WERI-Rb-1 (cell line): ENCODE measurements at regions not wholly inside any gene's neighbourhood (a gene's known extent, or its start where the extent isn't known, plus 50 kb on each side); places are given as distances from the start of the nearest gene placed in this dataset.

Experiments
- DNase-seq: peaks from one replicate; pipeline ENCODE4 v3.0.0-alpha.2; 2020
- H3K27ac ChIP-seq: fragments of 250-450 bp; sonication (Bioruptor Pico); 2 replicates; pipeline ENCODE4 v1.5.1; 2020; ENCODE audit warnings: mild to moderate bottlenecking, moderate library complexity
- H3K27me3 ChIP-seq: fragments of 250-450 bp; sonication (Bioruptor Pico); 2 replicates; pipeline ENCODE4 v1.5.1; 2021; ENCODE audit warnings: mild to moderate bottlenecking, low read depth, moderate library complexity; ENCODE audit not compliant: insufficient read depth, severe bottlenecking
- H3K36me3 ChIP-seq: fragments of 250-450 bp; sonication (Bioruptor Pico); 2 replicates; pipeline ENCODE4 v1.5.1; 2020; ENCODE audit warnings: mild to moderate bottlenecking, moderate library complexity
- H3K4me3 ChIP-seq: 2 replicates; pipeline ENCODE4 v1.5.1; 2011; ENCODE audit warnings: low read depth, mild to moderate bottlenecking, control low read depth, low read length
- H3K9me3 ChIP-seq: fragments of 250-450 bp; sonication (Bioruptor Pico); 2 replicates; pipeline ENCODE4 v1.5.1; 2021; ENCODE audit warnings: mild to moderate bottlenecking, moderate library complexity; ENCODE audit not compliant: severe bottlenecking
- CTCF ChIP-seq: IDR thresholded peaks from 2 replicates; pipeline ENCODE4 v1.5.1; 2011; ENCODE audit warnings: low read depth, mild to moderate bottlenecking, control low read depth, inconsistent platforms, low read length

- Histone ChIP-seq H3K4me3 (no peak overlapping the region), H3K27ac (no peak overlapping the region), H3K27me3 (peaks cover 22% of the 10 kb centered on the region), H3K36me3 (no peaks in the 10 kb centered on the region), H3K9me3 (no peaks in the 10 kb centered on the region)
- no peak for TF ChIP-seq CTCF
- no peak for DNase-seq
These were observed 312.7 kb upstream of the NCAM2 start for GRCh38 chr21:20685475-20685874.

- Histone ChIP-seq H3K4me3 (no peak overlapping the region), H3K27ac (no peak overlapping the region), H3K36me3 (no peaks in the 10 kb centered on the region), H3K9me3 (no peaks in the 10 kb centered on the region), H3K27me3 (peaks cover 45% of the 10 kb centered on the region)
- DNase-seq: no peak
- TF ChIP-seq CTCF: no peak
These were observed 299.6 kb upstream of the NCAM2 start for GRCh38 chr21:20698585-20698984.

DNA sequence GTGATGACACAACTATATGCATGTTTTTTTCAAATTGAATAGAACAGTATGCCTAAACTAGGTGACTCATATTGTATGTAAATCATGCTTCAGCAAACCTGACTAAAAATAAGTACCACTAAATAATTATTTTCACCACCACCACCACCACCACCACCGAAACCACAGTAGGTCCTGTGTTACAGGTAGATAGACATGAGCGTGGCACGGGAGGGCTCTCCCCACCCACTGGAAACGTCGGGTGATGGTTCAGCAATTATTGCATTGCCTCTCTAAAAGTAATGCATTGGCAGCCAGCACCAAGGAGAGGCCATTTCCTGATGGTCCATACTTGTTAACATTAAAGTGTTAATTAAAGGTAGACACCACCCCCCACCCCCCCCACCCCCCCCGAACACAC, 297.0 kb upstream of the NCAM2 start:
- TF ChIP-seq CTCF: no peak
- Histone ChIP-seq H3K9me3 (no peaks in the 10 kb centered on the region), H3K27ac (no peak overlapping the region), H3K27me3 (peaks cover 38% of the 10 kb centered on the region), H3K4me3 (no peak overlapping the region), H3K36me3 (no peaks in the 10 kb centered on the region)
- DNase-seq: no peak

- DNase-seq: no peak
- H3K27ac ChIP-seq: no peak overlapping the region
- no peak for TF ChIP-seq CTCF
- no peaks in the 10 kb centered on the region for H3K9me3 ChIP-seq
- peaks cover 36% of the 10 kb centered on the region for H3K27me3 ChIP-seq
- no peak overlapping the region for H3K4me3 ChIP-seq
- no peaks in the 10 kb centered on the region for H3K36me3 ChIP-seq
These were observed 295.0 kb upstream of the NCAM2 start for GRCh38 chr21:20703112-20703767.

- no peak for TF ChIP-seq CTCF
- DNase-seq: no peak
- H3K9me3 ChIP-seq: peaks cover 3% of the 10 kb centered on the region
These were observed 277.6 kb upstream of the NCAM2 start for GRCh38 chr21:20720623-20721022.

DNA sequence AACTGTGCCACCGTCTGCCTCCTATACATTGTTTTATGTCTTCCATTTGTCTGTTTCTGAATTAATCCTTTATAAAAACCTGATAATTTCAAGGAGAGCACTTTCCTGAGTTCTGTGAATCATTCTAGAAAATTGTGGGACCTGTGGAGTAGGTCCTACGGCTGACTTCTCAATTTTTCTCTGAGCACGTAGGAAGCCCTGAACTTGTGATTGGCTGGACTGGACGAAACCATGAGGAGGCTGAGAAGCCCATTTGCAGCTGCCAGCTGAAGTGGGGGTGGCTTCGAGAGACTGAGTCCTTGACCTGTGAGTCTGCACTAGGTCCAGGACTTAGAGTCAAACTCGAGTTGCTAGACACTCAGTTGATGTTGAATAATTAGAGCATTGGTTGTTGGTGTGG, 277.1 kb upstream of the NCAM2 start:
- no peak overlapping the region for H3K27ac ChIP-seq
- H3K9me3 ChIP-seq: peaks cover 3% of the 10 kb centered on the region
- H3K36me3 ChIP-seq: no peaks in the 10 kb centered on the region
- no peak for DNase-seq
- H3K27me3 ChIP-seq: peaks cover 11% of the 10 kb centered on the region
- no peak for TF ChIP-seq CTCF
- no peak overlapping the region for H3K4me3 ChIP-seq

More at GRCh38 chr21:20720623-20721022, 277.6 kb upstream of the NCAM2 start:
- H3K36me3 ChIP-seq: no peaks in the 10 kb centered on the region
- H3K4me3 ChIP-seq: no peak overlapping the region
- H3K27ac ChIP-seq: no peak overlapping the region
- peaks cover 11% of the 10 kb centered on the region for H3K27me3 ChIP-seq
